Activated B cell treated with CpG ODN at 0.5 μM for 24 hours (primary cell): ENCODE measurements at regions not wholly inside any gene's neighbourhood (a gene's known extent, or its start where the extent isn't known, plus 50 kb on each side); places are given as distances from the start of the nearest gene placed in this dataset.

Source experiments
- ATAC-seq: fragments of 200-7000 bp; cut with Tn5 transposase; one replicate; pipeline ENCODE4 v1.10.0; 2021; ENCODE audit warnings: low read depth, mild to moderate bottlenecking, moderate library complexity
- CTCF ChIA-PET: fragments of 350-600 bp; sonication (Branson Sonifier 250); formaldehyde crosslinking; loops from one replicate; lab custom pipeline; 2021; ENCODE audit warnings: antibody characterized with exemption; lab: Charles Lee
- POLR2A ChIA-PET: fragments of 350-600 bp; sonication (Branson Sonifier 250); formaldehyde crosslinking; loops from one replicate; lab custom pipeline; 2021; ENCODE audit warnings: antibody characterized with exemption; lab: Charles Lee
- DNase-seq: peaks from one replicate; pipeline ENCODE4 v3.0.0; 2022
- H3K27ac Mint-ChIP-seq: one replicate; pipeline ENCODE4 v1.8.0; 2020; ENCODE audit warnings: mixed read lengths
- H3K27me3 Mint-ChIP-seq: one replicate; pipeline ENCODE4 v1.8.0; 2021; ENCODE audit warnings: mixed read lengths
- H3K36me3 Mint-ChIP-seq: one replicate; pipeline ENCODE4 v1.8.0; 2021; ENCODE audit warnings: low read depth, mixed read lengths
- H3K4me1 Mint-ChIP-seq: one replicate; pipeline ENCODE4 v1.8.0; 2021; ENCODE audit warnings: mixed read lengths
- H3K4me3 Mint-ChIP-seq: one replicate; pipeline ENCODE4 v1.8.0; 2020; ENCODE audit warnings: mild to moderate bottlenecking, mixed read lengths
- H3K9me3 Mint-ChIP-seq: one replicate; pipeline ENCODE4 v1.8.0; 2020; ENCODE audit warnings: mixed read lengths
- intact Hi-C: fragments of 100-400 bp; cut with micrococcal nuclease; formaldehyde crosslinking; loops from one replicate; pipeline ENCODE4 v1.15.1; 2024
- TF ChIP-seq, protein P1 (sequence below): fragments of 200-600 bp; IDR thresholded peaks from one replicate; pipeline ENCODE4 v1.8.0; 2022; ENCODE audit warnings: antibody characterized with exemption, mild to moderate bottlenecking

DNA sequence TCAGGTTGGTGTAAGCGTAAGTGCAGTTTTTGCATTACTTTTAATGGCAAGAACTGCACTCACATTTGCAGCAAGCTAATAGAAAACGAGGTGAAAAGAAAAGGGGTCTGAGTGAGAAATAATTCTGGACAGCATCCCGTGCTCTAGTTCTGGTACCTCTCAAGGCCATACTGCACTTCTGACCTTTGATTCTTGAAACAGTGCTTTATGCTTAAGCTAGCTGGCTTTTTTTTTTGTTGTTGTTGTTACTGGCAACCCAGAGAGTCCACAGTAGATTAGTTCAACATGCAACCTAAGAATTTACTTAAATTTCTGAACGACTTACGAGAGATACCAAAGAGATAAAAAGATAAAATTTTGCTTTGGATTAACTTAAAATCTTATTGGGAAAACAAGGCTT lies 75.2 kb upstream of the PRKD1 start:
- intact Hi-C loops, result no loop called here
- Mint-ChIP-seq H3K9me3 (no peaks in the 10 kb centered on the region), H3K27me3 (no peaks in the 10 kb centered on the region), H3K27ac (no peak overlapping the region), H3K36me3 (no peaks in the 10 kb centered on the region), H3K4me3 (no peak overlapping the region), H3K4me1 (no peaks in the 10 kb centered on the region)
- TF ChIP-seq, protein P1, sequence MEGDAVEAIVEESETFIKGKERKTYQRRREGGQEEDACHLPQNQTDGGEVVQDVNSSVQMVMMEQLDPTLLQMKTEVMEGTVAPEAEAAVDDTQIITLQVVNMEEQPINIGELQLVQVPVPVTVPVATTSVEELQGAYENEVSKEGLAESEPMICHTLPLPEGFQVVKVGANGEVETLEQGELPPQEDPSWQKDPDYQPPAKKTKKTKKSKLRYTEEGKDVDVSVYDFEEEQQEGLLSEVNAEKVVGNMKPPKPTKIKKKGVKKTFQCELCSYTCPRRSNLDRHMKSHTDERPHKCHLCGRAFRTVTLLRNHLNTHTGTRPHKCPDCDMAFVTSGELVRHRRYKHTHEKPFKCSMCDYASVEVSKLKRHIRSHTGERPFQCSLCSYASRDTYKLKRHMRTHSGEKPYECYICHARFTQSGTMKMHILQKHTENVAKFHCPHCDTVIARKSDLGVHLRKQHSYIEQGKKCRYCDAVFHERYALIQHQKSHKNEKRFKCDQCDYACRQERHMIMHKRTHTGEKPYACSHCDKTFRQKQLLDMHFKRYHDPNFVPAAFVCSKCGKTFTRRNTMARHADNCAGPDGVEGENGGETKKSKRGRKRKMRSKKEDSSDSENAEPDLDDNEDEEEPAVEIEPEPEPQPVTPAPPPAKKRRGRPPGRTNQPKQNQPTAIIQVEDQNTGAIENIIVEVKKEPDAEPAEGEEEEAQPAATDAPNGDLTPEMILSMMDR, result no peak
- POLR2A ChIA-PET, result no interaction called here
- ATAC-seq, result no peak
- no peak for DNase-seq
- CTCF ChIA-PET, result interaction anchor here (1.5 kb wide), 1 partner anchor 454 kb away, joined by 7 read pairs; no protein-coding TSS in a partner anchor

DNA sequence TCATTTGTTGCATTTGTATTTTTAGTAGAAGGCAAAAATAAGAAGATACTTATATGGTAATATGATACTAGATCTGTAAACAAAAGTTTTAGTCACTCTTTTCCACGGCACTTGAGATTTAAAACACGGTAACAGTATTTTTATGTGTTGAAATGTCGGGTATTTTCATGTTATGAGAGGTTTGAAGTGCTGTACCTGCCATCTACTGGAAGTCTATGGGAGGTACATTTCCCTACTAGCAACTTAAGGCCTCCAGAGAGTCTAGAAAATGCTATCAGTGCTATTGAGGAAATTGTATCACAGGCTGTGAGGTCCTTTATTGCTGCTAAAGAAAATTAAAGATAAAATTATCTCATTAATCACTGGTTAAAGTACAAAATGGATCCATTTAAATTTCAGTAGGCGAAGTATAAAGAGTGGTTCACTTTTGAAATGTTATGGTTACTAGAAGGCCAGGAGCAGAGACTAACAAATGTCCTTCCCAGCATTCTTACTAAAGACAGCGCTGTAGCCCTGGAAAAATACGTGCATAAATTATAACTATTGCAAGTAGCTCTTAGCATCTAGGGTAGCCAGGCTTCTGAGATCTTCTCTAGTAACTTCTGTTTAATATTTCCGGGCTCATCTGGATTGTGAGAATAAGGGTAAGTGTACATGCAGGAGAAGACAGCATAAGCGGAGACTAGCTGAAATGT lies 77.6 kb upstream of the PRKD1 start:
- Mint-ChIP-seq H3K4me1 (no peaks in the 10 kb centered on the region), H3K36me3 (no peaks in the 10 kb centered on the region), H3K27ac (no peak overlapping the region), H3K27me3 (no peaks in the 10 kb centered on the region), H3K9me3 (no peaks in the 10 kb centered on the region), H3K4me3 (no peak overlapping the region)
- ATAC-seq (peak; percentile 61), DNase-seq (no peak)
- intact Hi-C loops, result loop anchor here (1.0 to 5.0 kb wide), 4 partner anchors 208 to 1251 kb away; no protein-coding TSS in a partner anchor
- TF ChIP-seq, protein P1, result peak; percentile 46
- ChIA-PET CTCF (interaction anchor here (1.7 to 2.6 kb wide), 2 partner anchors 456 to 457 kb away, joined by 12 to 16 read pairs; no protein-coding TSS in a partner anchor), POLR2A (no interaction called here)

DNA sequence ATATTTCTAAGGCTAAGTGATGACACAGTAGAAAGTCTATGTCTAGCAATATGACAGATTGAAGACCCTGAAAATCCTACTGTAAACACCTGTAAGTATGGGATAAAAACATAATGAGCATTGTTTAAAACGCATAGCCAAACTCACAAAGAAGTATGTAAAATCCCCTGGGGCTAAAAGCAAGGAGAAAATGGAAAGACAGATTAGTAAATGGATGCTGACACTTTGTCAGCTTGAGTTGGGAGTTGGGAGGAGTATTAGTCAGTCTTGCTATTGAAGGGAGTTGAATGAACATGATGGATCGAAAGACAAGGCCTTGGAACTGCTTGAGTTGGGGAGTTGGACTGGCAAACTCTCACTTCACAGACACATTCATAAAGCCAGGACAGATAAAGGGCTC lies 79.0 kb upstream of the PRKD1 start:
- Mint-ChIP-seq H3K9me3 (no peaks in the 10 kb centered on the region), H3K27ac (no peak overlapping the region), H3K27me3 (no peaks in the 10 kb centered on the region), H3K36me3 (no peaks in the 10 kb centered on the region), H3K4me1 (no peaks in the 10 kb centered on the region), H3K4me3 (no peak overlapping the region)
- ATAC-seq (no peak), DNase-seq (no peak)
- ChIA-PET CTCF (interaction anchor here (2.6 kb wide), 1 partner anchor 457 kb away, joined by 16 read pairs; no protein-coding TSS in a partner anchor), POLR2A (no interaction called here)
- intact Hi-C loops, result loop anchor here (5.0 kb wide), 2 partner anchors 209 to 989 kb away; no protein-coding TSS in a partner anchor
- TF ChIP-seq, protein P1, result no peak

DNA sequence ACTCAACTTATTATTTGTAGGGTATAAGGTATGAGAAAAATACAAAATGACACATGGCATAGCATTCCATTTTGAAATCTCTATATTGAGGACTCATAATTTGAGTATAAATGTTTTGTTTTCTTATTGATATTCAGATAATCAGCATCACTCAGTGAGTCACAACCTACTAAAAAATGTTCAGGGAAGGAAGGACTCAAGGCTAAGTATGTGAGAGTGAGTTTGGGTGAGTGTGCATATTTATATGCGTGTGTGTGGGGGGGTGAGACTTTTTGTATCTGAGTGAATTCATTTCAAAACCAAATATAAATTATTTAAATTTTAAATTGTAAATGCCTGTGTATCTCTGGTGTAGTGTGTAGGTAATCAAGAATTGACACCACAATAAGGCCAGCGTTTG lies 87.8 kb upstream of the PRKD1 start:
- no peaks in the 10 kb centered on the region for H3K9me3 Mint-ChIP-seq
- ChIA-PET POLR2A (no interaction called here), CTCF (no interaction called here)
- ATAC-seq, result no peak
- TF ChIP-seq, protein P1, result no peak
- no peak overlapping the region for H3K4me3 Mint-ChIP-seq
- no peaks in the 10 kb centered on the region for H3K27me3 Mint-ChIP-seq
- intact Hi-C loops, result no loop called here
- no peak for DNase-seq
- H3K4me1 Mint-ChIP-seq, result no peaks in the 10 kb centered on the region
- no peak overlapping the region for H3K27ac Mint-ChIP-seq
- H3K36me3 Mint-ChIP-seq, result no peaks in the 10 kb centered on the region

DNA sequence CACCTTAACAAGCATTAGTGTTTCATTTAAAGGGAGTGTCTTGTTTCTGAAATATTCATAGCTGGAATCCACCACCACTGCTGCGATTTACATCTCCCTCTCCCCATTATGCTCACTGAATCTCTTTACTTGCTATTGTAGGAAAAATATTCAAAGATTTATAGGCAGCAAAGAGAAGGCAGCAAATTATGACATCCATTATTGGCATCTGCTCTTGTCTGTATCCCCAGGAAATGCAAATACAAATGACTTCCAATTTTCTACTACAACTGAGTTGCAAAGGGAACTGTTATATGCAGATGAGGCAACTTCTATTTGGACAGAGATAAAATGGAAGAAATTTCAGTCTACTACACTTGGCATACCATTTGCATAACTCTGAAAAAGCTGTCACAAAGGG lies 88.4 kb upstream of the PRKD1 start:
- H3K36me3 Mint-ChIP-seq, result no peaks in the 10 kb centered on the region
- no peaks in the 10 kb centered on the region for H3K9me3 Mint-ChIP-seq
- intact Hi-C loops, result no loop called here
- no peak for DNase-seq
- ChIA-PET CTCF (no interaction called here), POLR2A (no interaction called here)
- H3K27me3 Mint-ChIP-seq, result no peaks in the 10 kb centered on the region
- TF ChIP-seq, protein P1, result no peak
- H3K4me3 Mint-ChIP-seq, result no peak overlapping the region
- no peak for ATAC-seq
- no peaks in the 10 kb centered on the region for H3K4me1 Mint-ChIP-seq
- H3K27ac Mint-ChIP-seq, result no peak overlapping the region
